GM18867 (cell line): ENCODE measurements at regions not wholly inside any gene's neighbourhood (a gene's known extent, or its start where the extent isn't known, plus 50 kb on each side); places are given as distances from the start of the nearest gene placed in this dataset.

Experiments used
- ATAC-seq: cut with Tn5 transposase; IDR thresholded peaks from one replicate; pipeline ENCODE4 v1.9.1; 2021; ENCODE audit warnings: mild to moderate bottlenecking, moderate library complexity; ENCODE audit not compliant: unreplicated experiment

DNA sequence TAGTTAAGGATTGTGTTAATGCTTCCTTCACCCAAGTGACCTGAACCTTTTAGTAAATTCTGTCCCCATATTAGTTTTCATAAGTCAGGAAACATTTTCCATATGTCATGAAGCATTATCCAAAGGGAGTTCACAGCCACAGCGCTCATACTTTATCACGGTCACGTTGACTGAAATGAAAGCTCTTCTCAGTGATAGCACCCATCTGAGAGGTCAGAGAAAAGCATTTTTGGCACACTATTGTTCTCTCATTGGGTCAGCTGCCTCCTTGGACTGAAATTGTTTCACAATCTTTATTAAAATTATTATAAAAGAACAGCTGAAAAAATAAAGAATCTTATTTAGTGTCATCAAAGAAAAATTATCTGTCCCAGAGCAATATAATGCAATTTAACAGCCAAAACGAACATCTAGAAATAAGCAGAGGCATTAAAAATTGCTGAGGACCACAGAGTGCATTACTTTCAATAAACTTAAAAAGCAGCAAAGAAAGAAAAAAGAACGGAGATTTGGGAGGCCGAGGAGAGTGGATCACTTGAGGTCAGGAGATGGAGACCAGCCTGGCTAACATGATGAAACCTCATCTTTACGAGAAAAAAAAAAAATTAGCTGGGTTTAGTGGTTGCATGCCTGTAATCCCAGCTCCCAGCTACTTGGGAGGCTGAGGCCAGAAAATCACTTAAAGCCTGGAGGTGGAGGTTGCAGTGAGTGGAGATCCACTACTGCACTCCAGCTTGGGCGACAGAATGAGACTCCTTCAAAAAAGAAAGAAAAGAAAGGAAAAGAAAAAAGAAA is 680.8 kb upstream of the FAM241A start:
- no peak for ATAC-seq

- ATAC-seq, result no peak
These were observed 678.2 kb upstream of the FAM241A start for GRCh38 chr4:111466811-111467604.

DNA sequence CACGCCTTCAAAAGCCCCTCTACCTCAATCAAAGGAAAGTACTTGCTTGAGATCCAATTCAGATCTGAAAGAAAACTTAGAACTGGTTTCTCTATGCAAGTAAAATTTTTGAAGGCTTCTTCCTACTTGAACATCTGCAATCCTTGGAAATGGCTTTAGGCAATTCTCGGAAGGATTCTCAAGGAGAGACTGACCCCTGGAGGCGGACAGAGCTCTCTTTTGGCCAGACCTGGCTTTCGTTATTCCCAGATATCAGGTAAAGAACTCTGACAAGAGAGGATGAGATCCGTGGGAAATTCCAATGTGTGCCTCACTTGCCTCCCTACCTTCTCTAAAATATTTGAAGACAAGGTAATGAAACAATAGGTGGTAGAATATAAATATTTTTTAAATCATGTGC is 670.3 kb upstream of the FAM241A start:
- ATAC-seq, result no peak

DNA sequence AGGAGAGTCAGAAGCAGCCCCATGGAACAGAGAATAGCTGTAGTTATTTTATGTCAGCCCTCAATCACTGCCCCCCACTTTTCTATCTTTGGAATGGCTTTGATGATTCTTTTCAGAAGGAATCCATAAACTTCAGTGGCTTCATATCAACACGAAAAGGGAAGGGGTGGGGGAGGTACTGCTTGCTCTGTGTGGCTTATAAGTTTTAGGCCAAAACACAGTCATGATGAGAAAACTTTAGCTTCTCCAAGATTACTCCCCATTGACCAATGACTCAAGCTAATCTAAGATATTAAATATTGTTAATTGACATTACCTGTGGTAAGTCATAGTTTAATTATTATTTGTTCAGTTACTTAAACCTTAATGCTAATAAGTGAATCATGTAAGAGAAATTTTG is 669.6 kb upstream of the FAM241A start:
- ATAC-seq, result no peak

DNA sequence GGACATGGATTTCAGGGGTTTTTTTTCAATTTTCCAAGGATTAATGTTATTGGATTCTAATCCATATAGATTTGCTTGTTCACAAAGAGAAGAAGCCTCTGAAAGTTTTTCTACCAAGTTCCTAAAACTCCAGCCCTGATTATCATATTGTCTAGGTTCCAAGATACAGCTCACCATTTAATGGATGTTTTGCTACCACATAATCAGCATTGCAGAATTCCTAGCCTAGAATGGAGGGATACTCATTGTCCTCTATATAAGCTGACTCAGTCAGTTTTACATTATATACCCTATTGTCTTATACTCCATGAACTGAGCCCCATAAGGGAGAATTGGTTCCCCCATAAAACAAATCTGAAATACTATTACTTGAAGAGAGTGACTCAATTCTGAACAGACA is 664.7 kb upstream of the FAM241A start:
- ATAC-seq, result no peak

- ATAC-seq, result no peak
These were observed 661.7 kb upstream of the FAM241A start for GRCh38 chr4:111483375-111484169.

DNA sequence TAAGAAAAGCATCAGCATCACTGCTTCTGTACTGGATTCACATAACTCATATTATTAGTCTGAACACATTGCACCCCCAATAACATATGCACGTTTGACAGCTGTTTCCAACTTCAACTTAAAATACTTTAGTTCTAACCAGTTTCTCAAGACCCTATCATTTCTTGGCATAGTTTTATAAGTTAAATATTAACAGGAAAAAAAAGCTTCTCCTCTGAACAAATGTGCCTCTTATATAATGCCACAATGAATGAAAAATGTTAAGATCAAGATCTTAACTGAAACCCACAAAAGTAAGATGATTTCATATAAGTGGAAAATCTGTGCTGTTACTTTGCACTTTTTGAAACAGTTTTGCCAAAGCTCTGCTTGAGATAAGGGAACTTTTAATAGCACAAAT is 652.8 kb upstream of the FAM241A start:
- ATAC-seq, result no peak

GRCh38 chr4:111494471-111494870 is 650.8 kb upstream of the FAM241A start:
- no peak for ATAC-seq

GRCh38 chr4:111494971-111495370 is 650.3 kb upstream of the FAM241A start:
- ATAC-seq, result no peak

DNA sequence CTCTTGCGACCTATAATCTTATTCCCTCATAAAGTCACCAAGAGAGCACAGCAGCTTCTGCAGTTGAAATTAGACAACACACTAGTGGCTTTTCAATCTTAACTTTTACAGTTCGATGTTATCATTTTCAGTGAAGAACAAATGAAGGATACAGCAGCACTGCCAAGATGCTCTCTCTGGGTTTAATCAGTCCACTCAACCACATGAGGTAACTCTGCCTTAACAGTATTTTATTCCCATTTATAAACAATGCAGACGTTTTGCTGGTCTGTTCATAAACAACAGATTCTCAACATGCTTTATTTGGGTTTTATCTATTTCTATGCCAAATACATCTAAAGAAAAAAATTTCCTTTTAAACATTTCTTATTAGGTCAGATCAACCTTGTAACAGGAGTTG is 646.0 kb upstream of the FAM241A start:
- ATAC-seq, result no peak

DNA sequence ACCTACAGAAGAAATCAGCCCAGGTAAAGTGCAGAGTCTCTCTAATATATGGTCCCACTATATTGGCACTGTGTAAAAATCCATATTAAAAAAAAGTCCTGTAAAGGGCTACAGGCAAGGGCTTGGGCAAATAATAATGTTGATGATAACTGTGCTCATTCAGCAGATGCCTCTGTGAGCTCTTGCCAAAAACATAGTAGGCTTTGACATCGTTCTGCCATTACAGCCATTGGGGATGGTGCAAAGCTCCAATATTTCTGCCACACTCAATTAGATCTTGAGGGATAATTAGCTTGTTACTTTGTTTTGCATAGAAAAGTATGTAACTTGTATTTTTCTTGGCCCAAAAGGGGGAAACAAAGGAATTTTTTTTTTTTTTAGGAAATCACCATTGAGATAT is 645.5 kb upstream of the FAM241A start:
- ATAC-seq, result no peak

DNA sequence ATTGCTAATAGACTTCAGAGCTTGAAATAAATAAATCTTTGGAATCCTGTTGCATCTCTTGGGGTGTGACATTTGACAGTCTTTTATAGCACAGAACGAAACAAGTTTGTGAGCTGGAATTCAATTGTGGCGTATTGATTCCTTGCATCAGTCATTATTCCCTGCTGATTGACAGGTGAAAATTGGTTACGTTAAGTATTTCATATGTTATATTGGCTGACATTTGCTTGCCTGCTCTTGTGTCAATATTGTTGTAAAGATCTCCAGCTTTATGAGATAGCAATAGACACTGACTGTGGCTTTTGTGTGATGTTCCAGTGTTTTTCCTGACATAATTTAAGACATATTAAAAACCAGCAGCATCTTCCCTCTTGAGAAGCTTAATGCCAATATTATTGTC is 644.4 kb upstream of the FAM241A start:
- no peak for ATAC-seq

DNA sequence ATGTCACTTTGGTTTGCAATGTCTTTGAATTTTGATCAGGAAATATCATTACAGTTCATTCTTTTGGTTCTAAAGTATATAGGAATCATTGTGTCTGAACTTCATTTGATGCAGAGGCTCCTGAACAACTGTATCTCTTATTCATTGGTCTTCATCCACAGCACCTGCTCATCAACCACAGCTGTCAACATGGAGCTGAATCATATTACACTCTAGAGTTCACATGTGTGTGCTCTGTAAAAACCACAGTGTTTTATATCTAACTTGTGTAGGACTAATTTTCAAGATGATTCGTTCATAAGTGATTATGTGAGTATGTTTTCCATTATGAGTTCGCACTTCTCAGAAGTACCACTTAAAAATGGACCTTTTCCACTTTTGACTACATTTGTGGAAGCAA is 643.3 kb upstream of the FAM241A start:
- no peak for ATAC-seq

- no peak for ATAC-seq
These were observed 642.6 kb upstream of the FAM241A start for GRCh38 chr4:111502626-111503025.

DNA sequence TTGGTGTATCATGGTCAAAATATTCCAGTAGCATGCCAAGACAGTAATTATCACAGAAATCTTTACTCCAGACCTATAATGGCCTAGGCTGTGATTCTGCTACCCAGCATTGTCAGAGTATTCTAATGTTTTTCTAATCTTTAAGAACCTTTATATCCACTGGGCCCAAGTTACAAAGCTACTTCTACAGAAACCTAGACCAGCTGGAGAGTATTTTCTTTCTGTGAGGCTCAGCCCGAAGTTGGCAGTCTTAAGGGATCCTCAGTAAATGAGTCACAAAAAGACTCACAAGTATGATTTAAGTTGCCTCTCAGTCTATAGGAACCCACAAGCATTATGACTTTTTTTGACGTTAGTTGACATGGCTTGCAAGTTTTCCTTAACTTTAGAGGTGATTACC is 638.5 kb upstream of the FAM241A start:
- no peak for ATAC-seq

- ATAC-seq, result no peak
These were observed 634.7 kb upstream of the FAM241A start for GRCh38 chr4:111510535-111510934.

- ATAC-seq, result no peak
These were observed 633.0 kb upstream of the FAM241A start for GRCh38 chr4:111512081-111512783.

DNA sequence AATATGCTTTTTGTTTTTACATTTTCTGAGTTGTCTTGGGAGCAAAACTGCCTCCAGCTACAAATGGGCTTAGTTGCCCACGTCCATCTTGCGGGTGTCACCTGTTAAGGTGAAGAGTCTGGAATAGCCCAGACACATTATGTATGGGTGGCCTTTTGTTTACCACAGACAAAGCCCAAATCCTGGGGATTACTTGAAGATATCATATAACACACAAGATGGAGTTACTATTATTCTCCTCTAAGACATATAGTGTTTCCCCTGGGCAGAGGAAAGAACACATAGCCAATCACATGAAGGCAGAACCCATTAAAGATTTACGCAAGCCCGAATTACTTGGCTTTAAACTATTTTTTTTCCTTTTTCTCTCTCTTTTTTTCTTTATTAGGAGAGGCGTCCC is 625.6 kb upstream of the FAM241A start:
- ATAC-seq, result no peak

- no peak for ATAC-seq
These were observed 614.8 kb upstream of the FAM241A start for GRCh38 chr4:111530446-111530845.

- ATAC-seq, result no peak
These were observed 609.5 kb upstream of the FAM241A start for GRCh38 chr4:111535792-111536191.

DNA sequence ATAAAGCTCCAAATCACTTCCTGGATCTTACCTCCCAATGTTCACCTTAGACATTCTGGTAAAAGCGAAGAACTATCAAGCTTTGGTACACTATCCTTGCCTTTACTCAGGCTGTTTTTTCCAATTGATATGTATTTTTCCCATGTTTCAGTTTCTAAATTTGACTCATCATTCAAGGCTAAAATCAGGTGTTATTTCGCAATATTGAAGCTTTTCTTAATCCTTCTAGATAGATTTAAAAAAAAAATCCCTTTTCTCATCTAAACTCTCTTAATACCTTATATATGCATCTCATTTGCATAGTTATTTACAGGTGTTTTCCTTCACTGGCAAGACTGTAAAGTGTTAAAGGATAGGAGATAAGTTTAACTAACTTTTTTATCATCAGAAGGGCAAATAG is 608.1 kb upstream of the FAM241A start:
- ATAC-seq, result no peak
